ENCODE measurements at regions not wholly inside any gene's neighbourhood (a gene's known extent, or its start where the extent isn't known, plus 50 kb on each side); places are given as distances from the start of the nearest gene placed in this dataset.

DNA sequence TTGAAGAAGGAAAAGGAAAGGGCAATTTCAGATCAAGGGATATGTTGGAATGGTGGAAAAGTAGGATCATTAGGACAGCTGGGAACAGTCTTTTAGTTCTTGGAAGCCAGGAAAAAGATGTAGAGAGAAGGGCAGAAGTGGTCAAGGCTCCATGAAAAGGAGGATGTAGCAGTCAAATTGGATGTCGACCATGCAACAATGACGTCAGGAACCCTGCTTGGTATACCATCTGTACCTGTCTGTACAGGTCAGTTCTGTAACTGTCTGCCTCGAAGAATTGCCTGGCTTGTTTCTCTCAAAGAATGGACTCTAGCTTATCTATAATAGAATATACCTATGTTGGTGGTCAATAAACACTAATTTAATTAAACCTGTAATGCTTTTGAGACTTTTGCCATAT lies 157.8 kb upstream of the SGO1 start:
- TF ChIP-seq SIN3A (IDR thresholded peaks at IDR 0.05; ENCODE audit: borderline replicate concordance, insufficient read depth, low read depth, low read length), result no peak
- TF ChIP-seq, protein P1, sequence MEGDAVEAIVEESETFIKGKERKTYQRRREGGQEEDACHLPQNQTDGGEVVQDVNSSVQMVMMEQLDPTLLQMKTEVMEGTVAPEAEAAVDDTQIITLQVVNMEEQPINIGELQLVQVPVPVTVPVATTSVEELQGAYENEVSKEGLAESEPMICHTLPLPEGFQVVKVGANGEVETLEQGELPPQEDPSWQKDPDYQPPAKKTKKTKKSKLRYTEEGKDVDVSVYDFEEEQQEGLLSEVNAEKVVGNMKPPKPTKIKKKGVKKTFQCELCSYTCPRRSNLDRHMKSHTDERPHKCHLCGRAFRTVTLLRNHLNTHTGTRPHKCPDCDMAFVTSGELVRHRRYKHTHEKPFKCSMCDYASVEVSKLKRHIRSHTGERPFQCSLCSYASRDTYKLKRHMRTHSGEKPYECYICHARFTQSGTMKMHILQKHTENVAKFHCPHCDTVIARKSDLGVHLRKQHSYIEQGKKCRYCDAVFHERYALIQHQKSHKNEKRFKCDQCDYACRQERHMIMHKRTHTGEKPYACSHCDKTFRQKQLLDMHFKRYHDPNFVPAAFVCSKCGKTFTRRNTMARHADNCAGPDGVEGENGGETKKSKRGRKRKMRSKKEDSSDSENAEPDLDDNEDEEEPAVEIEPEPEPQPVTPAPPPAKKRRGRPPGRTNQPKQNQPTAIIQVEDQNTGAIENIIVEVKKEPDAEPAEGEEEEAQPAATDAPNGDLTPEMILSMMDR (IDR thresholded peaks at IDR 0.05), result no peak
- no peak for TF ChIP-seq REST (IDR thresholded peaks at IDR 0.05; ENCODE audit: insufficient read depth in 1 of 2, low read depth in 2 of 2, low read length in 1 of 2)
- no peak for TF ChIP-seq TCF7L2 (IDR thresholded peaks at IDR 0.05; ENCODE audit: low read depth, low read length)
- TF ChIP-seq POLR2AphosphoS5 (IDR thresholded peaks at IDR 0.05; ENCODE audit: low read depth, low read length), result no peak

Measured in Panc1 (cell line).